Body of pancreas (tissue), 4 donors: ENCODE measurements at regions not wholly inside any gene's neighbourhood (a gene's known extent, or its start where the extent isn't known, plus 50 kb on each side); places are given as distances from the start of the nearest gene placed in this dataset.

Source experiments
- ATAC-seq: fragments of 150-250 bp; one replicate; pipeline ENCODE4 v1.9.1; 2016
- DNase-seq, 4 donors: peaks; one replicate each; pipeline ENCODE4 v3.0.0-alpha.2; 2019
- H3K27ac ChIP-seq, 4 donors: fragments of 200-600 bp; sonication (generic); 1 replicate in 3 of 4; 2 replicates in 1 of 4; pipeline versions ENCODE4 v1.5.1 to v1.6.1; 2016 to 2019; ENCODE audit warnings: mild to moderate bottlenecking in 1 of 4, mixed read lengths in 1 of 4, moderate library complexity in 1 of 4
- H3K27me3 ChIP-seq, 2 donors: fragments of 200-600 bp; sonication (generic); one replicate each; pipeline ENCODE4 v1.6.0; 2016; ENCODE audit warnings: mild to moderate bottlenecking in 1 of 2
- H3K36me3 ChIP-seq, 2 donors: fragments of 200-600 bp; sonication (generic); replicated peaks in 1 of 2; 2 replicates each; pipeline ENCODE4 v1.5.1; 2016; ENCODE audit warnings: low read depth in 2 of 2; ENCODE audit not compliant: insufficient read depth in 1 of 2
- H3K4me1 ChIP-seq: fragments of 200-600 bp; sonication (generic); one replicate; pipeline ENCODE4 v1.6.0; 2016
- H3K4me3 ChIP-seq, 2 donors: fragments of 200-600 bp; sonication (generic); 1 replicate in 1 of 2; 2 replicates in 1 of 2; pipeline ENCODE4 v1.5.1; 2016 to 2019
- H3K9me3 ChIP-seq, 3 donors: fragments of 200-600 bp; sonication (generic); 1 replicate in 2 of 3; 2 replicates in 1 of 3; pipeline ENCODE4 v1.5.1; 2016
- CTCF ChIP-seq, 7 experiments: fragments of 450-650 bp in 4 of 7; fragments of 200-600 bp in 3 of 7; sonication (generic) in 3 of 7; IDR thresholded peaks; one replicate each; pipeline ENCODE4 v1.5.1; 2016 to 2019; ENCODE audit warnings: antibody characterized with exemption in 7 of 7
- POLR2A ChIP-seq, 3 donors: fragments of 450-650 bp; IDR thresholded peaks; one replicate each; pipeline ENCODE4 v1.6.1; 2016; ENCODE audit warnings: antibody characterized with exemption in 3 of 3, mild to moderate bottlenecking in 2 of 3
- WGBS, 2 donors: methylation state at CpG; one replicate each; pipeline ENCODE4 v1.1.5; 2017; 5-methylcytosine and 5-hydroxymethylcytosine counted together
- intact Hi-C: fragments of 100-400 bp; cut with DNase I; formaldehyde crosslinking; loops from one replicate; pipeline ENCODE4 v1.15.1; 2023

DNA sequence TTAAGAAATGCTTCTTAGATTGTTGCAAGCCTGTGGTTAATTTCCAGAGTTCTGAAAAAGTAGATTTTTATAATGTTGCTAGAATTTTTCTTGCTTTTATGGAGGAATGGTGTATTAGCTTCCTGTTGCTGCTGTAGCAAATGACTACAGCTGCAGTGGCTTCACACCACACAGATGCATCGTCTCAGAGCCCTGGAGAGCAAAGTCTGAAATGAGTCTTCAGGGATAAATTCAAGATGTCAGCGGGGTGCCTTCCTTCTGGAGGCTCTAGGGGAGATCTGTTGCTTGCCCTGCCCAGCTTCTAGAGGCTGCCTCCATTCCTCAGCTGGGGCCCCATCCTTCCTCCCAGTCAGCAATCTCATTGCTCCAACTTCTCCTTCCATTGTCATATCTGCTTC is 187.8 kb downstream of the ZNF516 start:
- intact Hi-C loops, result no loop called here
- no peak for ATAC-seq
- H3K9me3 ChIP-seq, result no peaks in the 10 kb centered on the region
- no peak overlapping the region for H3K27ac ChIP-seq
- H3K27me3 ChIP-seq, result no peaks in the 10 kb centered on the region
- DNase-seq, result no peak
- no peaks in the 10 kb centered on the region for H3K4me1 ChIP-seq
- no peaks in the 10 kb centered on the region for H3K36me3 ChIP-seq
- TF ChIP-seq POLR2A (IDR thresholded peaks at IDR 0.05) (no peak), CTCF (IDR thresholded peaks at IDR 0.05) (no peak)
- H3K4me3 ChIP-seq, result no peak overlapping the region
- 75 to 89% methylated on average over 2 of the region's 2 CpGs for WGBS, 2 donors

DNA sequence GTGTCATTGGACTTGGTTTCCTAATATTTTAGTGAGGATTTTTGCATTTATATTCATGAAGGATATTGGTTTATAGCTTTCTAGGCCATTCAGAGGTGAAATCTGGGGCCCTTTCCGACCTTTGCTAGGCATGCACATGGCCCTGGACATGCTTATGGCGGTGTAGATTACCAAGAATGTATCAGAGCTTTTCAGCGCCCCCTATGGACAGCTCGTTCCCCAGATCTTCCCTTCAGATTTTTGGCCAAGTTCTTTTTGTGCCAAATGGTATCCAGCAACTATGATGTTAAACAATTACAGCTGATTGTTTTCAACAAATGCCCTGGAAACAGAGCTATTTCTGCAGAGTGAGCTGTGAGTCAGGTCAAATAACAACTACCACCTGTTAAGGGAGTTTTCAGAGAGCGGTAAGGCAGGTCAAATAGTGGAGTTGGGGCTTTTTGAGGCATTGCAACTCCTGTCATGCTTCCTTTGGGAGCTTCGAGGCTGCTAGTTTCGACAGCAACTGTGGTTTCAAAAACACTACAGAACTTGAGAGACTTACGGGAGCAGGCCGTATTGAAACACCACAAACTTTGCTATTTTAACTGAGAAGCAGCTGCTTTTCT is 188.3 kb downstream of the ZNF516 start:
- TF ChIP-seq CTCF (IDR thresholded peaks at IDR 0.05), result no peak
- TF ChIP-seq POLR2A (IDR thresholded peaks at IDR 0.05), result no peak
- no peak for ATAC-seq
- Histone ChIP-seq H3K4me3 (no peak overlapping the region), H3K27ac (no peak overlapping the region), H3K36me3 (no peaks in the 10 kb centered on the region), H3K9me3 (no peaks in the 10 kb centered on the region), H3K4me1 (no peaks in the 10 kb centered on the region), H3K27me3 (no peaks in the 10 kb centered on the region)
- WGBS, 2 donors, result 69 to 75% methylated on average over 9 of the region's 9 CpGs
- DNase-seq, result no peak
- intact Hi-C loops, result no loop called here

DNA sequence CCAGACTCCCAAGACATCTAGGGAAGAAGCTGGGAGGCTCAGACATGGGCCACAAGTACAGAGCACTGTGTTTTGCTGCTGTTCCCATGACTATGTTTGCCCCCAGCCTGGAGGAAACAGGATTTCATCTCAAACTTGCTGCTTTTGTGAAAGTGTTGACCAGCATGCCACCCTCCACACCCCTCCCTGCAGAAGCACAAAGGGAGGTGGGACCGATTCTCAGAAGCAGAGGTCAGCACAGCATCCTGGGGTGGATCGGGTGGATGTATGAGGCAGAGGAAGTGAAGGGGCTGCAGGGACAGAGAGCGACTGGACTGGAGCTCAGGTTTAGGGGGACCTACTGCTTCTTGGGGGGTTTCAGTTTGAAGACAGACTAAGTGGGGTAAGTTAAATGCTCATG is 209.2 kb downstream of the ZNF516 start:
- Histone ChIP-seq H3K4me3 (no peak overlapping the region), H3K4me1 (no peaks in the 10 kb centered on the region), H3K36me3 (no peaks in the 10 kb centered on the region), H3K9me3 (no peaks in the 10 kb centered on the region), H3K27ac (no peak overlapping the region), H3K27me3 (no peaks in the 10 kb centered on the region)
- ATAC-seq (no peak), DNase-seq (no peak)
- 46 to 55% methylated on average over 3 of the region's 3 CpGs for WGBS, 2 donors
- TF ChIP-seq POLR2A (IDR thresholded peaks at IDR 0.05) (no peak), CTCF (IDR thresholded peaks at IDR 0.05) (no peak)
- intact Hi-C loops, result no loop called here

GRCh38 chr18:76281565-76281964 is 213.5 kb downstream of the ZNF516 start:
- no peak for TF ChIP-seq CTCF (IDR thresholded peaks at IDR 0.05)
- no peak for TF ChIP-seq POLR2A (IDR thresholded peaks at IDR 0.05)
- Histone ChIP-seq H3K36me3 (no peaks in the 10 kb centered on the region), H3K4me3 (no peak overlapping the region), H3K27ac (no peak overlapping the region), H3K4me1 (no peaks in the 10 kb centered on the region), H3K9me3 (no peaks in the 10 kb centered on the region), H3K27me3 (no peaks in the 10 kb centered on the region)
- no peak for ATAC-seq
- intact Hi-C loops, result no loop called here
- WGBS, 2 donors, result 31 to 71% methylated on average over 4 to 5 of the region's 5 CpGs
- no peak for DNase-seq

- H3K27me3 ChIP-seq, result no peaks in the 10 kb centered on the region
- H3K9me3 ChIP-seq, result no peaks in the 10 kb centered on the region
- 35 to 37% methylated on average over 4 of the region's 4 CpGs for WGBS, 2 donors
- no peak for TF ChIP-seq POLR2A (IDR thresholded peaks at IDR 0.05)
- TF ChIP-seq CTCF (IDR thresholded peaks at IDR 0.05), result no peak
- DNase-seq (no peak), ATAC-seq (no peak)
- no peaks in the 10 kb centered on the region for H3K4me1 ChIP-seq
- no peaks in the 10 kb centered on the region for H3K36me3 ChIP-seq
- no peak overlapping the region for H3K4me3 ChIP-seq
- intact Hi-C loops, result no loop called here
- no peak overlapping the region for H3K27ac ChIP-seq
Measured at GRCh38 chr18:76277801-76278200, 217.2 kb downstream of the ZNF516 start.
